IPS-18c (cell line): ENCODE measurements at regions not wholly inside any gene's neighbourhood (a gene's known extent, or its start where the extent isn't known, plus 50 kb on each side); places are given as distances from the start of the nearest gene placed in this dataset.

Experiments
- H3K4me3 ChIP-seq: 2 replicates; pipeline ENCODE4 v1.7.0; 2013; ENCODE audit warnings: low read depth, mild to moderate bottlenecking, low read length, moderate library complexity; ENCODE audit not compliant: insufficient read depth
- H3K9me3 ChIP-seq: one replicate; pipeline ENCODE4 v1.6.1; 2013; ENCODE audit warnings: mild to moderate bottlenecking, low read length, moderate library complexity; ENCODE audit not compliant: control insufficient read depth, insufficient read depth

DNA sequence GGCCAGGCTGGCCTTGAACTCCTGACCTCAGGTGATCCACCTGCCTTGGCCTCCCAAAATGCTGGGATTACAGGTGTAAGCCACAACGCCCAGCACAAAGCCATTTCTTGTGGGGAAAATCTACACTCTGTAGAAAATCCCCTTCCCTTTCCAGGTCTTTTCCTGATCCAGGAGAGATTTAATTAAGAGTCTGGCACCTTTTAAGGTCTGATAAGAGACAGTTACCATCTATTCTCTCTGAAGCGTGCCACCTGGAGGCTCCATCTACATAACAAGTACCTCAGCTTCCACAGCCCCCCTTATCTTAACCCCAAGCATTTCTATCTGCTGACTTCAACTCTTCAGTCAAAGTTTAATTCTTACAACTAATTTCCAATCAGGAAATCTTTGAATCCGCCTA is 71.4 kb upstream of the CDK20 start:
- Histone ChIP-seq H3K4me3 (no peak overlapping the region), H3K9me3 (peaks cover 12% of the 10 kb centered on the region)

DNA sequence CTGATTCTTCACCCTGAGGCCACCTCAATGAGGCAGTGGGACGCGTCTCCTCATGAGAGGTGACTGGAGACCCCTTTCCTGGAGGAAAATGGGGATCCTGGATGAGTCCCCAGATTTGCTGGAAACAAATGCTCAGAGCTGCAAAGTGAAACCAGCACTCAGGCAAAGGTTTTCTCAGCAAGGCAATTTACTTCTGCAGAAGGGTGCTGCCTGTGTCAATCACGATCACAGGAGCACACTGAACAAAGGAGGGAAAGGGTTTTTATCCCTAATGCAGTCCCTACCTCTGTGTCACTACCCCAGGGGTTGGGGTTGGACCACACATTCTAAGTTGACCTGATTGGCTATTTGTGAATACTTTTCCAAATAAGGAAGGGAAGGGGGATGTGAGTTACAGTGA is 69.9 kb upstream of the CDK20 start:
- Histone ChIP-seq H3K9me3 (peaks cover 12% of the 10 kb centered on the region), H3K4me3 (no peak overlapping the region)

DNA sequence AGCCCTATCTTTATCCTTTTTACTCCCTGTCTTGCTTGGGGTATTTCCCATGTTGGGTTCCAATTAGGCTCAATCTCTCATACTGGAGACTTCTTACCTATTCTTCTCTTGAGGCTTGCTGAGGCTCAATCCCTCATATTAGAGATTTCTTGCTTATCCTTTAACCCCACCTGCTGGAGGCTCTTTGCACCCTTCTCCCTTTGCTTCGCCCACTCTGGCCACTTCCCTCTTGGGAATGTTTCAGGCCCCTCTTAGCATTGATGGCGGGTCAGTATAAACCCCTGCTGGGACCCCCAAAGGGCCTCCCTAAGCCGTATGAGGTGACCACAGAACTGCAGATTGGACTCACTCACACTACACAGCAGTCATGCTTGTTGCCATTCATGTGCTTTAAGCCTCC is 69.3 kb upstream of the CDK20 start:
- Histone ChIP-seq H3K9me3 (peaks cover 12% of the 10 kb centered on the region), H3K4me3 (peak overlapping the region; percentile 5; the same call in 1 of the 2 replicates)

DNA sequence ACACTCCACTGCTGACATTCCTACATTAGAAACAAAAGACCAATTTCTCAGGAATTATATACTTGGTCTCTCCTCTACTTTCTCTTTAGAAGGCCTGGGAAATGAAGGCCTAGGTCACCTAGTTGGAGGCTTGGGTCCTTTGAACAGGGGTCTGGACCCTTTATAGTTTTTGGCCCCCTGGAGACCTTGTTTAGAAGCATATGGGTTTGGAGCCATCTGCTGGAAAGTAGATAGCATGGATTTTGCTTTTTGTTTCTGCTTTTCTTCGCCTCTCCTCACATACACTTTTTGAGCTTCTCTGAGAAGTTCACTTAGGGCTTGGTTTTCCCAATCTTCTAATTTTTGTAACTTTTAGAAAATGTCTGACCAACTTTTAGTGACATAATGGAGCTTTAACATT is 67.1 kb upstream of the CDK20 start:
- Histone ChIP-seq H3K4me3 (no peak overlapping the region), H3K9me3 (peaks cover 18% of the 10 kb centered on the region)

DNA sequence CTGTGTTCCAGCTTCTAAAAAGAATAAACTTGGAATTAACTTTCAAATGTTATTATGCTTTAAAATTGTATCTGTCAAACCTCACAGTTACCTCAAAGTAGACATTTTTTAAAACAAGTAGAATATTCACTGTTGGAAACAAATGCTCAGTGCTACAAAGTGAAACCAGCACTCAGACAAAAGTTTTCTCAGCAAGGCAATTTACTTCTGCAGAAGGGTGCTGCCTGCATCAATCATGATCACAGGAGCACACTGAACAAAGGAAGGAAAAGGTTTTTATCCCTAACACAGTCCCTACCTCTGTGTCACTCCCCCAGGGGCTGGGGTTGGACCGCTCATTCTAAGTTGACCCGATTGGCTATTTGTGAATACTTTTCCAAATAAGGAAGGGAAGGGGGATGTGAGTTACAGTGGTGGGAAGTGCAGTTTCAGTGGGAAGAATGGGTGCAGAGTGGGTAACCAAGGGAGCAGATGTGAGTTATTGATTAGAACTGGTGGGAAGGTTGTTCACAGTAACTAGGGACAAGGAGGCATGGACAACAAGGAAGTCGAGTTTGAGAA is 63.0 kb upstream of the CDK20 start:
- Histone ChIP-seq H3K4me3 (no peak overlapping the region), H3K9me3 (peaks cover 9% of the 10 kb centered on the region)

DNA sequence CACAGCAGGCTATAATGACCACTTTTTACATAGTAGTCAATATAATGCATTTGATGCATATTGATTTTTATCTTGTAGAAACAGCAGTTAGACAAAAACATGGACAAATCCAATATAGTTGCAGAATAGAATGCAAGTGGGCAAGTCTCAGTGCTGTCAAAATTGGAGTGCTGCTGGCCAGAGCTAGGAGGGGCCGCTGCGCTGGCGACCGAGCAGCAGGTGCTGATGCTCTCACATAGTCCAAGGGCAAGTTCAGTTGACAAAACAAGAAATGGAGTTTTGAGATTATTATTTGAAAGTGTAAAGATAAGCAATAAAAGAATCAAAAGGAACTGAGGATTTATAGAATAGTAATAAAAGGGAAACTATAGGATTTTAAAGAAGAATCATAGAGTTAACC is 60.6 kb upstream of the CDK20 start:
- peaks cover 9% of the 10 kb centered on the region for H3K9me3 ChIP-seq
- no peak overlapping the region for H3K4me3 ChIP-seq

DNA sequence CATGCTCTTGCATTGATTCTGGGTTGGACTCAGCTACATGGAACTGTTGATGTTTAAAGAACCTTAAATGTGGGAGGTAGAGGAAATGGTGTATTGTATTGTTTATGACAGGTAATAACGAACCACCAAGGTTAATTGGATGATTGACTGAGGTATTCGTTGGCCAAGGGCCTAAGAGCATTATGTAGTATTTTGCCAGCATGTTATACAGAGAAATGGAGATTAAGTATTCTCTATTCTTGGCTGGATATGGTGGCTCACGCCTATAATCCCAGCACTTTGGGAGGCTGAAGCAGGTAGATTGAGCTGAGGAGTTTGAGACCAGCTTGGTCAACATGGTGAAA is 59.0 kb upstream of the CDK20 start:
- no peak overlapping the region for H3K4me3 ChIP-seq

DNA sequence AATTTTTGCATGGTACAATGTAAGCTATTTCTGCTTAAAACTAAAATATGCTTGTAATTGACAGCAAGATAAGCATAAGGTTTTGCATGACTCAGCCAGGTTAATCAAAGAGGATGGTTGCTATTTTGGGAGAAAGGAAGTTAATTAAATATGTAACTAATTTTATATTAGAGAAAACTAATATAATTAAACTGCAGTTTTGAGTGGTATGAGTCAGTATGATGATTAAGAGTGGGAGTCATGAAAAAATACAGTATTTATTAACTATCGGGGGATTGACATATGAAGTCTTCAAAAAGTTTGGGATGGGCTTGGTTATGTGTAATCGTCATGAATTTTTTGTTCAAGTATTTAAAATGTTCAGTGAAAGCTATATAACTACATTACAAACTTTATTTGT is 54.0 kb upstream of the CDK20 start:
- Histone ChIP-seq H3K9me3 (no peaks in the 10 kb centered on the region), H3K4me3 (no peak overlapping the region)

More for the DNA sequence above, 59.0 kb upstream of the CDK20 start:
- H3K9me3 ChIP-seq: peaks cover 9% of the 10 kb centered on the region

DNA sequence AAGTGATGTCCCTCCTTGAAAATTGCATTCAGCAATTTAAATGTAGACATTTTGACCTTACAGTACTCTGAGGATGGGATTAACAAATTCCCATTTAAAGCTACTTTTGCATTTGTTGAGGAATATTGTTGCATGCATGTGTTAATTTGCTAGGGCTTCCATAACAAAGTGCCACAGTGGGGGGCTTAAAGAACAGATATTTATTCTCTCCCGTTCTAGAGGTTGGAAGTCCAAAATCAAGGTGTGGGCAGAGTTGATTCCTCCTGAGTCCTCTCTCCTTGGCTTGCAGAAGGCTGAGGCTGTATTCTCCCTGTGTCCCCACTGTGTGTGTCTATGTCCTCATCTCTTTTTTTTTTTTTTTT is 51.8 kb upstream of the CDK20 start:
- Histone ChIP-seq H3K4me3 (no peak overlapping the region), H3K9me3 (no peaks in the 10 kb centered on the region)

DNA sequence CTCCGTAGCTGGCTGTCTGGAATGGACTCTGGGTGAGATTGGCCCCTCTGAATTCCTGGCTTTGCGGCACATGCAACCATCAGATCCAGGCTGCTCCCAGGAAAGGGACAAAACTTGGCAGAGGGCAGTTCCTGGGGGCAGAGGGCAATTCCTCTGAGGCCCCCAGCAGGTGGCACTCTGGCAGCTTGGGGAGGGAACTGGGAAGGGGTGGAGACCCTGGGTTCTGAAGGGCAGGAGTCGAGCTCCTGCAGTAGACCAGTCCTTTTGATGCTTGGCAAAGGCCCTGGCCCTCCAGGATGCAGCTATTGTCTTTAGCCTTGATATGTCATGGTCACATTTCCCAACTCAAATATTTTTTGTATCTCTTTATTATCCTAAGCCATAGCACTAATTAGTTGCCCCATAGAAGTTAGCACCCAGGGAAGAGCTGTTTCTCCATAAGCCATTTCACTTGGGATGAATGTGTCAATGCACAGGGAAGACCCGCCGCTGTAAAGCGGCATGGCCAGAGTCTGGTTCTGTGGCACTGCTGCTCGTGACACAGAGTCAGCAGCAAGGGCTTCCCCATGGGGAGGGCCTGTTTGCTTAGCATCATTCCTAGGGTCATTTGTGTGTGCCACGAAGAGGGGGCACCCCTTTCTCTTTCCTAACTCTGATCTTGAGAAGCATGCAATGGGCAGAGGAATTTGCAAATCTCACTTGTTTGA is 51.2 kb upstream of the CDK20 start:
- Histone ChIP-seq H3K4me3 (no peak overlapping the region), H3K9me3 (no peaks in the 10 kb centered on the region)

DNA sequence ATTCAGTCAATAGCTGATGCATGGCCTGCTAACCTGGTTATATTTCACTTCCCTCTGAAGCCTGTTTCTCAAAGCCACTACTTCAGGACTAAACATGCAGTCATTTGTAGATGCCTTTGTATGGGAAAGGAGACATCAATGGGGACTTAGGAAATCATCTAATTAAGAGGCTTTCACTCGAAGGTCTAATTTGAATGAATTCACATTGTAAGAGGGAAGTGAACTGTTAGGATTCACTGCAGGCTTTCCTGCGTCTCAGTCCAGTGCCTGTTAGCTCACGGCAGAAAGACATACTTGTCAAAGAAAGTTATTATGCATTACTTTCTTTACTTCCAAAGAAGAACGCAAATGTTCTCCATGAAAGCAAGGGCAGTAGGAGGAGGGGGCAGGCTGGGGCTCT is 50.6 kb upstream of the CDK20 start:
- no peaks in the 10 kb centered on the region for H3K9me3 ChIP-seq
- H3K4me3 ChIP-seq: no peak overlapping the region
